22Rv1 (cell line): ENCODE measurements at regions not wholly inside any gene's neighbourhood (a gene's known extent, or its start where the extent isn't known, plus 50 kb on each side); places are given as distances from the start of the nearest gene placed in this dataset.

Source experiments
- CTCF ChIP-seq: fragments of 450-650 bp; IDR thresholded peaks from 2 replicates; pipeline ENCODE4 v1.5.1; 2017; ENCODE audit warnings: mild to moderate bottlenecking
- ZFX ChIP-seq: fragments of 450-650 bp; IDR thresholded peaks from 2 replicates; pipeline ENCODE4 v1.6.1; 2017; ENCODE audit warnings: antibody characterized with exemption, borderline replicate concordance

- TF ChIP-seq CTCF (no peak), ZFX (no peak)
These were observed 185.5 kb upstream of the NRSN1 start for GRCh38 chr6:23940466-23940865.
